Activated naive CD4-positive, alpha-beta T cell treated with anti-CD3 and anti-CD28 coated beads, Interleukin-2, amount 50 U/mL, for 24 hours (primary cell): ENCODE measurements at regions not wholly inside any gene's neighbourhood (a gene's known extent, or its start where the extent isn't known, plus 50 kb on each side); places are given as distances from the start of the nearest gene placed in this dataset.
"Not testable (repeated sequence)": the region's sequence is repeated elsewhere in the genome, so short reads cannot be mapped to it uniquely, and the experiment has no call there.

Experiments used
- H3K27ac Mint-ChIP-seq: one replicate; pipeline ENCODE4 v1.8.0; 2021; ENCODE audit warnings: mild to moderate bottlenecking, mixed read lengths
- H3K27me3 Mint-ChIP-seq: one replicate; pipeline ENCODE4 v1.8.0; 2021; ENCODE audit warnings: mixed read lengths
- H3K36me3 Mint-ChIP-seq: one replicate; pipeline ENCODE4 v1.8.0; 2021; ENCODE audit warnings: mixed read lengths
- H3K4me1 Mint-ChIP-seq: one replicate; pipeline ENCODE4 v1.8.0; 2021; ENCODE audit warnings: mixed read lengths
- H3K4me3 Mint-ChIP-seq: one replicate; pipeline ENCODE4 v1.8.0; 2021; ENCODE audit warnings: mild to moderate bottlenecking, mixed read lengths
- H3K9me3 Mint-ChIP-seq: one replicate; pipeline ENCODE4 v1.8.0; 2021; ENCODE audit warnings: mixed read lengths

DNA sequence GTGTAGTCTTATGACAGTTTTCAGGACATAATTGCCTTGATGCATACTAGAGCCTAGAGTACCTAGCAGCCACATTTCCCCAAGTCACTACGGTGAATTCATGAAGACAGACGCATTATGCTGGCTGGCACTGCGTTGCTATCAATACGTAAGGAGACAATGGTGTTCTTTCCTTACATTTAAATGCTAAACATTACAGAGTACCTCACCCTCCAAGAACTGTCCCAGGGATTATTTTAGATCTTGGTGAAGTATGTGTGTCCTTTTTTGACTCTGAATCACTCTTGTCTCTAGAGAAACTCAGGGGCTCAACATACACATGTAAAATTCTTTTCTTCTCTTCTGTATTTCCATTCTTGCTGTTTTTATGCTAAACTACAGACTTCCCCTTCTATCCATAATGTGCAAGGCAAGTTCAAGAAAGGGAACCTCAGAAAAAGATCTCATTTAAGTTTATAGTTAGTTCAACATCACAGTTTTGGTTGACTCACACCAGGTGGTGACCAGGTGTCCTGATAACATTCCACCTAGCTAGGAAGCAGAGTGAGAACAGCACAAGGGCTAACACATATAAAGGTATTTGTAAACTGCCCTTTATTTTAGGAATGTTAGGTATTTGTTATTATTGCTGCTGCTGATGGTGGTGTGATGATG is 212.4 kb upstream of the HNRNPA3 start:
- Mint-ChIP-seq H3K27me3 (peaks cover 2% of the 10 kb centered on the region), H3K36me3 (no peaks in the 10 kb centered on the region), H3K9me3 (no peaks in the 10 kb centered on the region), H3K4me3 (no peak overlapping the region), H3K4me1 (peaks cover 22% of the 10 kb centered on the region), H3K27ac (no peak overlapping the region)

DNA sequence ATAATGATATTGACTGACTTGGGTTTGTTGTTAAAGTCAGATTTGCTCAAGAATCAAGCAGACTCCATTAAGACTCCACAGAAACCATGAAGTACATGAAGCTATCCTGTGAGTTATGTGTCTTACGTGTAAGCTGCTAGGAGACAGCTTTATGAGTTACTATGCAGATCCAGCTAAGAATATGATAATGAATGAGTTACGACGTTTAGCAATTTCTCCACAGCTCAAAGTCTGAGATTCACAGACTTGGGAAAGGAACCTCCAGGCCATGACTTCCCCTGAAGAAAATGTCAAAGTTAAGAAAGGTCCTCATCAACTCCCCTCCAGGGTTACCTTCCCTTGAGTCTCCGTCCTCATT is 211.9 kb upstream of the HNRNPA3 start:
- H3K27ac Mint-ChIP-seq = no peak overlapping the region
- H3K36me3 Mint-ChIP-seq = no peaks in the 10 kb centered on the region
- no peak overlapping the region for H3K4me3 Mint-ChIP-seq
- H3K9me3 Mint-ChIP-seq = no peaks in the 10 kb centered on the region
- H3K4me1 Mint-ChIP-seq = peaks cover 22% of the 10 kb centered on the region
- peaks cover 2% of the 10 kb centered on the region for H3K27me3 Mint-ChIP-seq

DNA sequence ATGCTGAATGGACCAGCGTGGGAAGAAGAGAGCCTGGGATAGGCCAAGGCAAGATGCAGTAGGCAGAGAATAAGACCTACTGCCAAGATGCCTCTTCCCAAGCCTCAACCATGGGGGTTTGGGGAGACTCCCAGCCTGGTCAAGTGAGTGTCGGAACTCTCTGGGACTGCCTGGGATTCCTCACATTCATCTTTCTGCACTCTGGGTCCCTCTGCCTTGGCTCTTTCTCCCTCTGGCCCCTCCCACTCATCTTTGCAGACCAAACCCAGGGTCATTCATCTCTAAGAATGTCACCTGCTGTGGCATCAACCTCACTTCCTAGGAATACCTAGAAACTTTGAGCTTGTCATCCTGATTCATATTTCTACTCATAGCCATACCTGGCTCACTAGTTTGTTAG is 211.3 kb upstream of the HNRNPA3 start:
- Mint-ChIP-seq H3K9me3 (no peaks in the 10 kb centered on the region), H3K4me3 (no peak overlapping the region), H3K27ac (no peak overlapping the region), H3K36me3 (no peaks in the 10 kb centered on the region), H3K27me3 (peaks cover 2% of the 10 kb centered on the region), H3K4me1 (peaks cover 22% of the 10 kb centered on the region)

DNA sequence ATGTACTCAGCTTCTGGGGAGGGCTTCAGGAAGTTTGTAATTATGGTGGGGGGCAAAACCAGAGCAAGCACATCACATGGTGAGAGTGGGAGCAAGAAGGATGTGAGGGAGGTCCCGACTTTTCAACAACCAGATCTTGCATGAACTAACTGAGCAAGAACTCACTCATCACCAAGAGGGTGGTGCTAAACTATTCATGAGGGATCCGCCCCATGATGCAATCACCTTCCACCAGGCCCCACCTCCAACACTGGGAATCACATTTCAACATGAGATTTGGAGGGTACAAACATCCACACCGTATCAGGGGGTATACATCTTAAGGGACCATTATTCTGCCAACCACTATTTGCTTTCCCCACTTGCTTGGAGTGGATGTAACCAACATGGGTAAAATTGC is 209.6 kb upstream of the HNRNPA3 start:
- Mint-ChIP-seq H3K27me3 (peaks cover 6% of the 10 kb centered on the region), H3K9me3 (no peaks in the 10 kb centered on the region), H3K36me3 (no peaks in the 10 kb centered on the region), H3K4me3 (no peak overlapping the region), H3K27ac (no peak overlapping the region), H3K4me1 (peaks cover 9% of the 10 kb centered on the region)

DNA sequence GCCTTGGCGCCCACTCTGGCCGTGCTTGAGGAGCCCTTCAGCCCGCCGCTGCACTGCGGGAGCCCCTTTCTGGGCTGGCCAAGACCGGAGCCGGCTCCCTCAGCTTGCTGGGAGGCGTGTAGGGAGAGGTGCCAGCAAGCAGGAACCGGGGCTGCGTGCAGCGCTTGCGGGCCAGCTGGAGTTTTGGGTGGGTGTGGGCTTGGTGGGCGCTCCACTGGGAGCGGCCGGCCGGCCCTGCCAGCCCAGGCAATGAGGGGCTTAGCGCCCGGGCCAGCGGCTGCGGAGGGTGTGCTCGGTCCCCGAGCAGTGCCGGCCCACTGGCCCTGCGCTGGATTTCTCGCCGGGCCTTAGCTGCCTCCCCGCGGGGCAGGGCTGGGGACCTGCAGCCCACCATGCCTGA is 204.9 kb upstream of the HNRNPA3 start:
- H3K9me3 Mint-ChIP-seq, H3K27ac Mint-ChIP-seq, H3K36me3 Mint-ChIP-seq, H3K4me3 Mint-ChIP-seq, H3K4me1 Mint-ChIP-seq: not testable (repeated sequence)
- H3K27me3 Mint-ChIP-seq = peaks cover 11% of the 10 kb centered on the region

DNA sequence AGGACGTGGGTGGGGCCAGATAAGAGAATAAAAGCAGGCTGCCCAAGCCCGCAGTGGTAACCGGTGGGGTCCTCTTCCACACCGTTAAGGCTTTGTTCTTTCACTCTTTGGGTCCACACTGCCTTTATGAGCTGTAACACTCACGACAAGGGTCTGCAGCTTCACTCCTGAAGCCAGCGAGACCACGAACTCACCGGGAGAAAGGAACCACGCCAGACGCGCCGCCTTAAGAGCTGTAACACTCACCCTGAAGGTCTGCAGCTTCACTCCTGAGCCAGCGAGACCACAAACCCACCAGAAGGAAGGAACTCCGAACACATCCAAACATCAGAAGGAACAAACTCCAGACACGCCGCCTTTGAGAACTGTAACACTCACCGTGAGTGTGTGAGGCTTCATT is 203.9 kb upstream of the HNRNPA3 start:
- peak overlapping the region; percentile 4 for H3K27ac Mint-ChIP-seq
- not testable (repeated sequence) for H3K36me3 Mint-ChIP-seq, H3K4me3 Mint-ChIP-seq, H3K4me1 Mint-ChIP-seq, H3K27me3 Mint-ChIP-seq, H3K9me3 Mint-ChIP-seq

DNA sequence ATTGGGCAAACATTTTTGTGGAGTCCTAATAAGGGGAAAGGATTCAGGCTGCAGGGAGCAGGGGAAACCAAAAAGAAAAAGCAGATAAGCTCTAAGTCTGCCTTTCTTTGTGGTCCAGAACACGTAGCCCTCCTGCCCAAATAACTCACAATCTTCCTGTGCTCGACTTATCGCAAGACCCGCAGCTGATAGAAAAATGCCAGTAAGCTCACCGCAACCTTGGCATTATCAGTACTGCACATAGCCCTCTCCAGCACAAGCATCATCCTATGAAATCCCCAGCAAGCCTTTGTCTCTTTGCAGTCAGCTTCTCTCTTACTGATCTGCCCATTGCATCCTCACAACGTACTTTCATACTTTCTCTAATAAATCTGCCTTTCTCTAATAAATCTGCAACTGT is 202.4 kb upstream of the HNRNPA3 start:
- Mint-ChIP-seq H3K4me1 (peaks cover 4% of the 10 kb centered on the region), H3K4me3 (no peak overlapping the region), H3K27ac (no peak overlapping the region), H3K27me3 (peaks cover 8% of the 10 kb centered on the region), H3K36me3 (no peaks in the 10 kb centered on the region), H3K9me3 (no peaks in the 10 kb centered on the region)

DNA sequence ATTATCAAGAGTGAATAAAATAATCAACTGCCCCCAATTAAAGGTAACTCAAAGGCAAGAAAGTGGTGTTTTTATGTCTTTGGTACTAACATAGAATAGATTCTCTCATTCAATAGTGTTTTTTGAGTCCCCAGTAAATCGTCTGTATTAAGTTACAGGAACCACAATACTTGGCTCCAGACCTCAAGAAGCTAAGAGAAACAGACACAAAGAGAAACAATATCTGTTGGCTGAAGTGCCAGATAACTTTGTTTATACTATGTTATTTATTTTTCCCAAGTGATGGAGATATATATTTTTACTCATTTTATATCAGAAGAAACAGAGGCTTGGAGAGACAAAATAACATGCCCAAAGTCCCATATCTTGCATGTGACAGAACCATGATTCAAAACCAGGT is 201.7 kb upstream of the HNRNPA3 start:
- no peaks in the 10 kb centered on the region for H3K36me3 Mint-ChIP-seq
- no peak overlapping the region for H3K4me3 Mint-ChIP-seq
- H3K27ac Mint-ChIP-seq = no peak overlapping the region
- H3K27me3 Mint-ChIP-seq = peaks cover 8% of the 10 kb centered on the region
- peaks cover 4% of the 10 kb centered on the region for H3K4me1 Mint-ChIP-seq
- H3K9me3 Mint-ChIP-seq = no peaks in the 10 kb centered on the region

DNA sequence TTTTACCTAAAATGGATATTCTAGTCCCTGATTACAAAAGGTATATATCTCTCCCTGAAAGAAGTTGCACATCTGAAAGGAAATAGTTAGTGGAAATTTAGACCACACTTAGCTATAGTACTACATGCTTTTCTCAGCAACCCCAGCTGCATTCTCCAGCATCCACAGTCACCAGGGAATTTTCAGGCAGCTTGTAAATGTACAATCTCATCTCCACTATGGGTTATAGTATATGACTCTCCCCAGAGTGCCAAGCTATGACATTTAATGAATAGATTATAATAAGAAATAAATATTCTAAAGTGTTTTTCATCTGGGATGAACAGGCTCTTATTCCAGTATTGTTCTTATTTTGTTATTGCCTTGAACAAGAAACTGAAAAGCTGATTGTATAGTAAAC is 197.6 kb upstream of the HNRNPA3 start:
- no peaks in the 10 kb centered on the region for H3K4me1 Mint-ChIP-seq
- no peak overlapping the region for H3K4me3 Mint-ChIP-seq
- no peak overlapping the region for H3K27ac Mint-ChIP-seq
- no peaks in the 10 kb centered on the region for H3K9me3 Mint-ChIP-seq
- peaks cover 5% of the 10 kb centered on the region for H3K27me3 Mint-ChIP-seq
- H3K36me3 Mint-ChIP-seq = no peaks in the 10 kb centered on the region

DNA sequence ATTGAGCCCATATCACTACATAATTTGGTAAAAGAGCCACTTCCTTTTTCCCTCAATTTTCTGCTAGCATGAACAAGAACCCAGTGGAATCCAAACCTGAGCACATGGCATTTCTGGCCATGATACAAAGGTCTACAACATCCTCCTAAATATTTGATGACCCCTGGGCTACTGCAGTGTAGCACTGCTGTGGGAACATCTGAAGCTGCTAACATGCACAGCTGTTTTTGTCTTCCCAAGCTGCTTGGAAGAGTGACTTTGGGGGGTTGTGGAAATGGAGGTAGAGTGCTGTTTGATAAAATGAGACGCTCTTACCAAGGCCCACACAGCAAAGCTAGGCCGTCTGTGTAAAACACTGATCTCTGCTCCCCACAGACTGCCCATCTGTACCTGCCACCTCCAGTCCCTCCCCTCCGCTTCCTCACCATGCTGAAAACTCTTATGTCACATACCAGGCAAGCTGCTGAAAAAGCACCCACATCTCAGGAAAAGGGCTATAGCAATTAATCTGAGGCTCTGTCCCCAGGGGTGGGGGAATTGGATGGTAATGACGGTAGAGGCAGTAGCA is 197.2 kb upstream of the HNRNPA3 start:
- Mint-ChIP-seq H3K4me3 (no peak overlapping the region), H3K36me3 (no peaks in the 10 kb centered on the region), H3K9me3 (no peaks in the 10 kb centered on the region), H3K4me1 (no peaks in the 10 kb centered on the region), H3K27ac (no peak overlapping the region), H3K27me3 (peaks cover 4% of the 10 kb centered on the region)

DNA sequence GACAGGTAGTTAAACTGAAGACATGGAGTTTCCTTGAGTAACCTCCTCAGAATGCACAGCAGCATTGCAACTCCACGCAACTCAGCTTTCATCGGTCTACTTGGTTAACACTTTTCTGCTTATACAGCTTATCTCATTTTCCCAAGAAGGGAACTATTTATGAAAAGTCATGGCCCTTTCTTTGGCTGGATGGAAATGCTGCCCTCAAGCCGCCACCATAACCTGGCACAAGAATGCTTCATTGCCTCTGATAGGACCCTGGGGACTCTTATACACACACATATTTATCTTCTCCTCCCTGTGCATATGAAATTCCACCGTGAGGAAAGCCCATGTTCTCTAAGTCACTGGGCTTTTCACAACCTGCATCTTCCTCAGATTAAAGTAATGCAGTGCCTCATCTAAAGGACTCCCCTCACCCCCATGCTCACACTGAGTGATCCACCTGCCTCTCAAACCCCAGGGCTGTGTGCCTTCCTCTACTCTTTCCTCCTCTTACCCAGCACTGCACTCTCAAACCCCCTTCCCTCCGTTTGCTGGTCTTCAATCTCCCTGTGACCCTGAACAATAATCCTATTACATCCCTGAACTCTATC is 192.0 kb upstream of the HNRNPA3 start:
- H3K9me3 Mint-ChIP-seq = no peaks in the 10 kb centered on the region
- no peak overlapping the region for H3K27ac Mint-ChIP-seq
- no peak overlapping the region for H3K4me3 Mint-ChIP-seq
- no peaks in the 10 kb centered on the region for H3K4me1 Mint-ChIP-seq
- H3K27me3 Mint-ChIP-seq = peaks cover 4% of the 10 kb centered on the region
- H3K36me3 Mint-ChIP-seq = no peaks in the 10 kb centered on the region

DNA sequence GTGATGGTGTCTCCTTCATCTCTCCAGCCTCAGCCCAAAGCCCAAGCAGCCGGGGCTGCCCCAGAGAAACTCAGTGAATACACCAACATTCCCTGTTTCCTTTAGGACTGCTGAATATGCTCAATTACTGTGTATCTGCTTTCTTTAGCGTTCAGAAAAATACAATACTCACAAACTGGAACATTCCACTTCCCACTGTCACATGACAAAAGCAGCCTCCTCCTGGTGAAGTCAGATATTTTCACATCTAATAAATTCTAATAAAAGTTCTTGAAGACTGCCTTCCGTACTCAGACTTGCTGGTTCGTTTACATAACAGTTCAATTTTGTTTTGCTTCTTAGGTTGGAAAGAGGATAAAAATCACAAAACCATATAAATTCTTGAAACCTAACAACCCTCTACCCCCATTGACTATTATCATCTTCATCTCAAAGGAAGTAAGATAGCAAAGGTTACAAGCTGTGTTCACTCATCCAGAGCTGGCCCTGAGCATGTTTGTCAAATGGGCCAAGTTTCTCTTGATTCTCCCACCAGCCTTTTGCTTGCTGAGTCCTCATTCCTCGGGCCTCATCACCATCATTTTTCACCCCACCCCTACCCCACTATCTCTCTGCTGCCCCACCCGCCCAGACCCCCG is 190.8 kb upstream of the HNRNPA3 start:
- Mint-ChIP-seq H3K4me1 (no peaks in the 10 kb centered on the region), H3K9me3 (no peaks in the 10 kb centered on the region), H3K27ac (no peak overlapping the region), H3K36me3 (no peaks in the 10 kb centered on the region), H3K4me3 (no peak overlapping the region), H3K27me3 (peaks cover 3% of the 10 kb centered on the region)

DNA sequence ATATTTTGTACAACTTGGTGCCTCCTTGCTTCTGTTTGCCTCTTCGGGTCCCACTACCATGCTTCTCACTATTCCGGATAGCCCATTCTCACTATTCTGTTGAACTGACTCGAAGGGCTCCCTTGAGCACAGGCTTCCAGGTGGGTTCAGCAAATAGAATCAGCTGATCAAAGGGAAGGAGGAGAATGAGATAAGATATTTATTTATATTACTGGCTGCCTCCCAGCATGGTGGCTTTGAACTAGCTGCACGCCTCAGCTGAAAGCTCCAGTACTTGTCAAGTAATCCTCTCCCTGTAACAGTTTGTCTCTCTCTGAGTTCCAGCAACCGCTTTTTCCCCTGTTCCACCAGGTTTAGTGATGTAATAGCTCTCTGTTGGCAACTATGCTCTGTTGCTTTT is 187.8 kb upstream of the HNRNPA3 start:
- Mint-ChIP-seq H3K27me3 (peaks cover 6% of the 10 kb centered on the region), H3K4me3 (no peak overlapping the region), H3K36me3 (no peaks in the 10 kb centered on the region), H3K27ac (no peak overlapping the region), H3K9me3 (no peaks in the 10 kb centered on the region), H3K4me1 (no peaks in the 10 kb centered on the region)

DNA sequence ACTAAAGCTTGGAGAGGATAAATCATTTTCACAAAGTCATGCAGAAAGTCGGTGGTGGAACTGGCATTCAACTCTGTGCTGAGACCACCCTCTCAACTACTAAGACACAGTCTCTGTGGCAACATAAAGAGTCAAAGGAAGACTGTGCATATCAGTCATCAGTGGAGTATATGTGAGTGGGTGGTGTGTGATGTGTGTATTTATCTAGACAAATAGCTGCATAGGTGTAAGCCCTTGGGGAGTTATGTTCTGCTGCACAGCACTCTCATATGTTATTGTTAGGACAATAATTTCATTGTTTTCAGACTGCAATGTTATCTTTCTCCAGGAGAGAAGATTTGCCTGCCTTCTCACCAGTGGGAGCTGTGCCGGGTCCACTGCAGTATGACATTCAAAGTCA is 186.3 kb upstream of the HNRNPA3 start:
- Mint-ChIP-seq H3K27ac (no peak overlapping the region), H3K36me3 (no peaks in the 10 kb centered on the region), H3K27me3 (peaks cover 7% of the 10 kb centered on the region), H3K9me3 (no peaks in the 10 kb centered on the region), H3K4me3 (no peak overlapping the region), H3K4me1 (no peaks in the 10 kb centered on the region)

DNA sequence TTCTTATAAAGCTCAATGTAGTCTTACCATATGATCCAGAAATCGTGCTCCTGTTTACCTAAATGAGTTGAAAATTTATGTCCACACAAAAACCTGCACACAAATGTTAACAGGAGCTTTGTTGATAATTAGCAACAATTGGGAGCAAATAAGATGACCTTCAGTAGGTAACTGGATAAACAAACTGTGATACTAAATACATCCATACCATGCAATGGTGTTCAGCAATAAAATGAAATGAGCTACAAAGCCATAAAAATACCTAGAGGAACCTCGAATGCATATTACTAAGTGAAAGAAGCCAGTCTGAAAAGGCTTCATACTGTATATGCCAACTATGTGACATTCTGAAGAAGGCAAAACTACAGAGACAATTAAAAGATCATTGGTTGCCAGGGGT is 185.6 kb upstream of the HNRNPA3 start:
- Mint-ChIP-seq H3K4me1 (no peaks in the 10 kb centered on the region), H3K27ac (no peak overlapping the region), H3K9me3 (no peaks in the 10 kb centered on the region), H3K4me3 (no peak overlapping the region), H3K36me3 (no peaks in the 10 kb centered on the region), H3K27me3 (peaks cover 10% of the 10 kb centered on the region)

DNA sequence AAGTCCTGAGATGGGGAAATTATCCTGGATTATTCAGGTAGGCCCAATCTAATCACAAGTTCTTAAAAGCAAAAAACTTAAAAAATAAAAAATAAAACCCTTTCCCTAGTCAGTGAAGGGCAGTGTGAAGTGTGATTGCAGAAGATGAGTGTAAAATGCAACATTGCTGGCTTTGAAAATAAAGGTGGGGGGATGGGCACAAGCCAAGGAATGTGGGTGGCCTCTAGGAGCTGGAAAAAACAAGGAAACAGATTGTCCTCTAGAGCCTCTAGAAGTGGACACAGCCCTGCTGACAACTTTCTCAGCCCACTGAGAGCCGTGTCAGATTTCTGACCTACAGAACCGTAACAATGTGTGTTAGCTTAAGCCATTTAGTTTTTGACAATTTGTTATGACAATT is 184.3 kb upstream of the HNRNPA3 start:
- H3K36me3 Mint-ChIP-seq = no peaks in the 10 kb centered on the region
- peaks cover 14% of the 10 kb centered on the region for H3K27me3 Mint-ChIP-seq
- H3K27ac Mint-ChIP-seq = no peak overlapping the region
- no peaks in the 10 kb centered on the region for H3K4me1 Mint-ChIP-seq
- no peak overlapping the region for H3K4me3 Mint-ChIP-seq
- no peaks in the 10 kb centered on the region for H3K9me3 Mint-ChIP-seq
